NCI-H2081 treated with DMSO at 0.1 percent for 48 hours (cell line): ENCODE measurements at regions not wholly inside any gene's neighbourhood (a gene's known extent, or its start where the extent isn't known, plus 50 kb on each side); places are given as distances from the start of the nearest gene placed in this dataset.
"Not testable (repeated sequence)": the region's sequence is repeated elsewhere in the genome, so short reads cannot be mapped to it uniquely, and the experiment has no call there.

Source experiments
- DNase-seq: peaks from one replicate; lab custom pipeline; 2025; lab: John Stamatoyannopoulos, UW

DNA sequence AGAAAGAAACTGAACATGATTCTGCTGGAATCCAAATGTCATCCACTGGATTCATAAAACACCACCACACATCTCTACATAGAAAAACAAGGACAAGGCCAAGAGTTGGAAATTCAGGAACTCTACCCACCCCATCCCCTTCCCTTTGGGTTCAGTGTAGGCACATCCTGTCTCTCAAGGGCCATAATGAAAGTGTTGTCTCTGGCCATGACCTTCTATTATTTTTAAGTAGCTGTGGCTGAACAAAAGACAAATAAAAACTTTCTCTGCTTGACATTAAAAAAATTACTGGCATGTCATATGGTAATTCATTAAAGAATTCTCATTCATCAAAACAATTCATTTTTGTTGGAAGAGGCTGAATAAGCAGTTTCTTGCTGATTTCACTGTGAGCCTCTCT, 54.9 kb upstream of the ZBTB18 start:
- no peak for DNase-seq

DNA sequence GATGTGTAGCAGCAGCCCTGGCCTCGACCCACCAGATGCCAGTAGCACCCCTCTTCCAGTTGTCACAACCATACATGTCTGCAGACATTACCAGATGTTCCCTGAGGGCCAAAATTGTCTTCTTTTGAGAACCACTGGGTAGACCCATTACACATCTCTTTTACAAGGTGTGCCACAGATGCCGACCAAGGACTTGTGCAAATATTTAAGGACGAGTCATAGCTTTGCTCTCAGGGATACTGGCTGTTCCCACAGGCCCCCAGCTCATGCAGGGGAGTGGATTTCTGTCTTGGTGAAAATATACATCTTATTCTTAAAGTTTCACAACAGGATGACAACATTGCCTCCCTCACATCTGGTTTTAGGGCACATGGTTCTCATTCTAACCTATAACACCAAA, 59.4 kb upstream of the ZBTB18 start:
- DNase-seq: no peak

DNA sequence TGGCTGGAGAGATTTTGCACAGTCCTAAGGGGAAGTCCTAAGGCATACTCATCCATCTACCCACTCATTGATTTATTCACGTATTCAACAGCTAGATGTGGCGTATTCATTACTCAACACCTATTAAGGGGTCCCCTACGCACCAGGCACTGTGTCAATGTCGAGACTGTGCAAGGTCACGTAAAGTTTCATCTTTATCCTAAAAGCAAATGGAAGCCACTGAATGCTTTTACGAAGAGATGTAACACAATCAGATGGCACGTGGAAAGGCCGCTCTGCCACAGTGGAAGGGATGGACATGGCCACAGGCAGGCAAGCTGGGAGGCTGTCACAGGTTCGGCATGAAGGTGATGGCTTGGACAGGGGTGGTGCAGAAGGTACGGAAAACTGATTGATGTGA, 66.3 kb upstream of the ZBTB18 start:
- DNase-seq: no peak

DNA sequence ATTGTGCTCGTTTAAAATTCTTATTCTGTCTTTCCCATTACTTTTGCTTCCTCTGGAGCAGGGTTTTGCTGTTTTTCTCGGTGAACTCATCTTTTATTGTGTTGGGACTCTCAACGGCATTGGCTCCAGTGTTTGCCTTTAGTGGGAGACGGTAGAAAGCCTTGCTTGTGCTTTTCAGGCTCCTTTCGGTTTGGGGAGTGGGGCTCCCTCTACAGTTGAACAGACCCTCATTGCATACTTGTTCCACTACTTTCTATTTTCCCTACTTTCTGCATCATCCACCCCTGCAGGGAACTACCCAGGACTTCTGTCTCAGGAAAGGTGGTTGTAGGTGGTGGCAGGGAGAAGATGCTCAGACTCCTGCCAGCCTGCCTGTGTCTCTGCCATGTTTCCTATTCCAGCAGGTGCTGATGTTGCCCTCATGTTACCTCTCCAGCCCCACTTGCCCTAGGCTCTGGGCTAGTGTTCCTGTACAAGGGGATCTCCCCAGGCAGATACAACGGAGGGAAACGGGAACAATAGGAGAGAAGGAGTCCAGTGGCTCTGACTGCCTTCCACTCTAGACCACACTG, 68.5 kb upstream of the ZBTB18 start:
- no peak for DNase-seq

DNA sequence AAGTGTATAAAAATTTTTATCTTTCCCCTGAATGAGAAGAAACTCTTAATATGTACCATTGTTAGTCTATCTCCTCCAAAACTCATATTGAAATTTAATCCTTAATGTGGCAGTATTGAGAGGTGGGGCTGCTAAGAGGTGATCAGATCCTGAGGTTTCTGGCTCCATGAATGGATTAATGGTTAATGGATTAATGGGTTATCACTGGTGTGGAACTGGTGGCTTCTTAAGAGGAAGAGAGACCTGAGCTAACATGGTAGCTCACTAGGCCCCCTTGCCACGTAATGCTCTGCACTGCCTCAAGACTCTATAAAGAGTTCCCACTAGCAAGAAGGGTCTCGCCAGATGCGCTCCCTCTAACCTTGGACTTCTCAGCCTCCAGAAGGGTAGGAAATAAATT, 70.6 kb upstream of the ZBTB18 start:
- no peak for DNase-seq

DNA sequence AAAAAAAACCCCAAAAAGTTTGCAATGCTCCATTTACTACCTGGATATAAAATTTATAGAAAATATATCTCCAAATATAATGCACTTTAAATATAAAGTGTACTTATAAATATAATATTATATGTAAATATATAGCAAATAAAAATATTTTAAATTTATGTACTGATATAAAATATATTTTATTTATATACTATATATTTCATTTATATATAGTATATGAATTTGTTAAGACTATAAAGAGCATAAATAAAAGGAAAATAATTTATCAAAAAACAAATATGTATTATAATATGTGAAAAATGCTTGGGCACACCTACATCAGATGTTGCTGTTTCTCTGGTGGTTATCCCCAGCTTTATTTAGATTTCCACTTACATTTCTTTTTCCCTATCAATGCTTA, 71.0 kb upstream of the ZBTB18 start:
- DNase-seq: no peak

DNA sequence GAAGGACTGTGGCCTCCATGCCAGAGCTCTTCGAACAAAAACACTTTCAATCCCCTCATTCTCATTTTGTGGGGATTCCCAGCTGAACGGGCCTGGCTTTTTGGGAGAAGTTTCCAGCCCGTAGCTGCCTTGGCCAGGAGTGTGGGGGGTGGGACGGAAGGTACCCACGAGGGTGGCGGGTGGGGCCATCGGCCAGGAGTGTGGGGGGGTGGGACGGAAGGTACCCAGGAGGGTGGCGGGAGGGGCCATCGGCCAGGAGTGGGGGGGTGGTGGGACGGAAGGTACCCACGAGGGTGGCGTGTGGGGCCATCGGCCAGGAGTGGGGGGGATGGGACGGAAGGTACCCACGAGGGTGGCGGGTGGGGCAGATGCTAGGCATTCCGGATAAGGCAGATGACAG, 71.7 kb upstream of the ZBTB18 start:
- DNase-seq: no peak

DNA sequence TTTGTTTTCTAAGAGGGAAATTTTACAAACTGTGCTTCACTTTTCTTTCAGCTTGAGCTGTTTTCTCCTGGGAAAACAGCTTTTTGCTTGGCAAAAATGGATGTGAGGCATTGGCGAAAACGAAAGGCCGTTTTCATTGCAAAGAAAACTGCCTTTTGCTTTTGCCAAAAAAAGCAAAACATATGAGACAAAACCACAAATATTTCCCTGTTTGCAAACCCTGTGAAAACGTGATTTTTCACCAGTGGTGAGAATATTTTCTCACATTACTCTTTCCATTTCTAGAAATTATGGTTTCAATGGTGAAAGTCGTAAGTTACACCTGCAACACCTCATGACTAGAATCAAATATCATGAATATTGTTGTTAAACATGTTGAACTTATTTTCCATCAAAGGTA, 74.0 kb upstream of the ZBTB18 start:
- no peak for DNase-seq

DNA sequence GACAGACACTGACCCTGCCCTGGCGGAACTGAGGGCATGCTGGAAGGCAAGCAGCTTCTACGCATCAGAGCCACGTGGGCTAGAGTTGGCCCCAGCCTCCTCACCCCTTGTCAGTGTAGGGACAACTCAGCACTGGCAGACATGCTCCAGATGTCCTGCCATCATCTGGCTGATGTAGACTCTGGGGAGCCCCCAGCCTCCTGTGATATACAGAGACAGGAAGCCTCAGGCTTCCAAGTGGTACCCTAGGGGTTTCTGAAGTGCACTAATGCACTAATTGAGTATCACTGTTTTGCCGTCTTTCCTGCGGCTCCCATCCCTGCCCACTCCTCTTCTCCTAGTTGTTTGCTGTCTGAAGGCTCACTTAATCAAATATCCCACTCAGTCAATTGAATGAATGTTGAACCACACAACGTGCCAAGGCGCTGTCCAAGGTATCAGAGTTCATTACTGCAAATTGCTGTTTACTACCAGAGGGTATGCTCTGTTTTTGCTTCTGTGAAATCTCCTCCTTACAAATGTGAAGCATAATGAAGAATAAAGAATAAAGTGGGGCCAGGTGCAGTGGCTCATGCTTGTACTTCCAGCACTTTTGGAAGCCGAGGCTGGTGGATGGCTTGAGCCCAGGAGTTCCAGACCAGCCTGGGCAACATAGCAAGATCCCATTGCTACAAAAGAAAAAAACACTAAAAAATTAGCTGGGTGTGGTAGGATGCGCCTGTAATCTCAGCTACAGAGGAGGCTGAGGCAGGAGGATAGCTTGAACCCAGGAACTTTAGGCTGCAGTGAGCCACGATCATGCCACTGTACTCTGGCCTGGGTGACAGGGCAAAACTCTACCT, 76.4 kb upstream of the ZBTB18 start:
- no peak for DNase-seq

DNA sequence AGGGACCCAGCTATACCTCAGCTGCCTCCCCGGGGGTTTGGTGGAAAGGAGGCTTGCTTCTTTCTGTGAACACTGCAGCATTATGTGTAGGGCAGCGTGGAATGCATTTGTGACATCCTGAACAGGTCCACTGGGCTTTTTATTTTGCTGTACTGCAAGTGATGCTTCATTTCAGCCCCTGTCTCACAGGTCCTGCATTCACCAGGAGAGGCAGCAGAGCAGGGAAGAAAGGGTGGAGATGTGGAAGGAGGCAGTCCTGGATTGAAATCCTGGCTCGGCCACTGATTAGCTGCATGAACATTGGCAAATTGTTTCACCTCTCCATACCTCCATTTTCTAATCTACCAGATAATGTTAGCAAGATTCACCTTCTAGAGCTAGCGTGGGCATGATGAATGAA, 77.9 kb upstream of the ZBTB18 start:
- no peak for DNase-seq

DNA sequence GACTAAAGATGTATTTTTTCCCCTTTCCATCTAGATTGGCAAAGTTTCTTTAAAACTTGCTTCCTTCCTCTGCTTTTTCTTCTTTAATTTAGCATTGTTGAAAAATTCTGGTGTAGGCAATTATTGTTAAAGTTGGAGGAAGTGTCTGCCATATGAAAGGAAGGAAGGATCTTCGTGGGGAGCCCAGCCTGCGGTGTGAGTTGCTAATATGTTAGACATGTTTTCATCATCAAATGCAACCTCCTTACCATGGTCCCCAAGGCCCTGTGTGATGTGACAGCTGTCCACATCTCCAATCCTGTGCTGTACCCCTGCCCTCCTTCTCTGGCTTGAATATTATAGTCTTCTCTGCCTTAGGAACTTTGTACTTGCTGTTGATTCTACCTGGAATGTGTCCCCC, 81.0 kb upstream of the ZBTB18 start:
- DNase-seq: no peak

DNA sequence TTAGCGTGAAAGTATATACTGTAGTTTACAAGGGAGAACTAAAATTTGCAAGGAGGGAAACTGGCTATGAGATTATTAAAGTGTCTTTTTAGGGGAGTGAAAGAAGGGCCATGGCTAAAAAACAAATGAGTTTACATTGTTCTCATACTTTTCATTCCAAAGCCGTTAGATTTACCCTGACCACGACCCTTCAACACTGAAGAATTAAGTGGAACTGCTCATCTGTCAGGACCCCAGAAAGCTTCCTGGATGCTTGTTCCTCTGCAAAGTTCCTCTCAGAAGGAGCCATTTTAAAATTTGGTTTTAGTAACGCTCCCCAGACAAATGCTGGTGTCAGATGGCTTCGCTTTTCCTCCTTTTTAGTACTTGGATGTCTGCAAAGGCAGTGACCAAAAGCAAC, 82.7 kb upstream of the ZBTB18 start:
- DNase-seq: no peak

DNA sequence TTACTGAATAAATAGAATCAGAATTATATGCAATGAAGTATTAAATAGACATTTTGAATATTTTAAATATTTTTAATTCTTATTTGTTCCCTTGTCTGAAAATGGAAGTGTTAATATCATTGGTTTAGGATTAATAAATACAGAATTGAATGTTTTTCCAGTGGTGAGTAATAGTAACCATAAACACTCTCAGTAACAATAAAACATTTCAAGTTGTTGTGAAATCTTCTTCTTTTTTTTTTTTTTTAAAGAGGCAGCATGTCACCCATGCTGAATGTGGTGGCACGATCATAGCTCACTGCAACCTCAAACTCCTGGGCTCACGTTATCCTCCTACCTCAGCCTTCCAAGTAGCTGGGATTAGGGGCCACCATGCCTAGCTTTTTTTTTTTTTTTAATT, 86.2 kb upstream of the ZBTB18 start:
- DNase-seq: no peak

DNA sequence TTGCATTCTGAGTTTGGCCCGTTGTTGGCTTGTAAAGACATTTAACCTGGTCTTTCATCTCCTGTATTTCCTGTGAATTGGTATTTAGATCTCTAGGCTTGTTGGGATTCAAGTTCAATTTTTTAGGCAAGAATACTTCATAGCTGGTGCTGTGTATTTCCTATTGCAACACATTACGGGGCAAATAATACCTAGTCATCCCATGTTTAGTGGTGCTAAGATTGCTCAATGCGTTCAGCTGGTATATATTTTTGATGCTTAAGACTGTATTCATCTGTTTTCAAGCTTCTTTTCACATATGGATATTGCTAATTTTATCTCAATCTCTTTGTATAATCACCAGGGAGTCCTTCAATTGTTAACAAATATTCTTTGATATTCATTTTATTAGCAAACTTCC, 87.5 kb upstream of the ZBTB18 start:
- DNase-seq: no peak

DNA sequence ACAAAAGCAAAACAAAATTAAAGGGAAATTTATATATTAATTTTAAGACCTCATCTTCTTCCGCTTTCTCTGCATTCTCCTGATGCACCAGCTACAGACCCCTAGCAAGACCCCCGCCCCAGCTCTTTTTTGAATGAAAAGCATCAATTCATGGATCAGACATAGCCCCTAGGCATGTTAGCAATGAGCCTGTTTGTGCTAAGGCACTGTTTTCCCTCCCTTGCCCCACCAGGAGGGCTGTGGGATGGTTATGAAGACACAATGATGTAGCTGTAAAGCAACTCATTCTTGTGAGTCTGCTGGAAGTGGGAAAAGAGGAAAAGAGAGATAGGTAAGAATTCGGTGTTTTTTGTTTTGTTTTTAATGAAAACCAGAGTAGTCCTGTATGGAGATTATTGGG, 88.5 kb upstream of the ZBTB18 start:
- DNase-seq: no peak

DNA sequence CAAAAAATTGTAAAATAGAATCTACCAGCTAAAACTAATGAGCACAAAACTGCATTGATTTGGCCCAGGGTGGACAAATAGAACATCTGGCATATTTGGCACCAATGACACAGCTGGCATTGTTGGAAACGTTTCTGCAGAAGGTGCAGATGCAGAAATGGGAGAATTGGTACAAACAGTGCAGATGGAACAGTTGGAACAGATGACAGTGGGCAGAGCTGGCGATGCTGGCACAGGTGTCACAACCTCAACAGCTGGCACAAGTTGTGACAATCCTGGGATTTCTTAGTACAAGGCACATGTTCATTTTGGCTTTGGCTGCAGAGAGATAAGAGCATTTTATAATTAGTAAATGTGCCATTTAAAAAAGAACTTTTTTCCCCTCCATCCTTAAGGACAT, 91.1 kb upstream of the ZBTB18 start:
- DNase-seq: no peak

DNA sequence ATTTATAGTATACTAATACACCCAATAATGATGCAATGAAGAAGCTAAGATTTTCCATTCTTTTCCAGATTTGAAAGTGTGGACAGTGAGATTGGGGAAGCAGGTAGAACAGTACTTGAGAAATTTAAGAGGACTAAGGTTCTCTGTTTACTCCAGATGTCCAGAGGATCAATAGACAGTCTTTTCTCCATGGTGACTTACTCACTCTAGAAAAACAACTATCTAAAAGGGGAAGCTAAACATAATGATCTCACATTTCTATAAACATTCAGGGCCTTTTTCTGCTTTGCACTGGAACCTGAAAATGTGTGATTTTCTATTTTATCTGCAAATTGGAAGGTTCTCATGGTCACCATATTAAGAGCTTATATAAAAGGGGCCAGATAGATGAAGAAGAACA, 93.9 kb upstream of the ZBTB18 start:
- no peak for DNase-seq

DNA sequence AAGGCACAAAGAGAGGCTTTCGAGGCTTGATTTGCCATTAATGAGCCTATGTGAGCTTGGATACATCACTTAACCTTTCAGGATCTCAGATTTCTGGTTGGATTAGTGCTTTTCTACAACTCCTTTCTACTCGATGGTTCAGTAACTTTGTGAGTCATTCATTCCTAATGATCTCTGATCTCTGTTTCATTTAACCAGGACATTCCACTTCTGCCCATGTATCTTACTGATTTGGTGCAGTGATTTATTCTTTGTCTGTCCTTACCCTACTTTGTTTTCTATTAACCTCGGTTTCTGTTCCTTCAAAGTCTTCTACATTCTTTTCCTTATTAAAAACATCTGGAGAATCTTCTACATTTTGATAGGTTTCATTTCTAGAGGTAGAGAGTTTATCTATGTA, 94.6 kb upstream of the ZBTB18 start:
- DNase-seq: no peak

DNA sequence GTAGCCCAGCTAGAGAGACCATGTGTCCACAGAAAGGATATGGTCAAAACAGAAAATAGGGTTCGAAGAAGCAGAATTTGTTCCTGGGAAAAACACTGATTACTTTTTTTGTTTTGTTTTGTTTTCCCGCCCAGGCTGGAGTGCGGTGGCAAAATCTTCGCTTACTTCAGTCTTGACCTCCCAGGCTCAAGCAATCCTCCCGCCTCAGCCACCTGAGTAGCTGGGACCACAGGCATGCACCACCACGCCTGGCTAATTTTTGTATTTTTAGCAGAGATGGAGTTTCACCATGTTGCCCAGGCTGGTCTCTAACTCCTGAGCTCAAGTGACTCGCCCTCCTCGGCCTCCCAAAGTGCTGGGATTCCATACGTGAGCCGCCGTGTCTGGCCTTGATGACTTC, 99.9 kb upstream of the ZBTB18 start:
- not testable (repeated sequence) for DNase-seq

DNA sequence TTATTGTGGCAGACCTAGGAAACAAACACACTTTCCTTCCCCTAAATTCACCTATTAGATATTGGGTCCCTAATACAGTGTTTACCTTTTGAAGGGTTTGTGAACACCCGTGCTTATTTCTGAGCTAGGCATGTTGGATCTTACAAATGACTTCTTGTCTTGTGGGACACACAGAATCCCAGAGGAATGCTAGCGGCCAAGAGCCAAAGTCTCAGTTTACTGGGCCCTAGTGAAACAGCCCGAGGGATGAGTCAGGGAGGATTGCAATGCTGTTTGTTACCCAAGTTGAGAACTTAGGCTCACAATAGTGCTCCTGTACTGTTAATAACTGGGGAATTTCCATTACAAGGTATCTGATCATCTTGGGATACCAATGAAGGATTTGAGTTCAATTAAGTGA, 100.1 kb upstream of the AKT3 start:
- DNase-seq: no peak

DNA sequence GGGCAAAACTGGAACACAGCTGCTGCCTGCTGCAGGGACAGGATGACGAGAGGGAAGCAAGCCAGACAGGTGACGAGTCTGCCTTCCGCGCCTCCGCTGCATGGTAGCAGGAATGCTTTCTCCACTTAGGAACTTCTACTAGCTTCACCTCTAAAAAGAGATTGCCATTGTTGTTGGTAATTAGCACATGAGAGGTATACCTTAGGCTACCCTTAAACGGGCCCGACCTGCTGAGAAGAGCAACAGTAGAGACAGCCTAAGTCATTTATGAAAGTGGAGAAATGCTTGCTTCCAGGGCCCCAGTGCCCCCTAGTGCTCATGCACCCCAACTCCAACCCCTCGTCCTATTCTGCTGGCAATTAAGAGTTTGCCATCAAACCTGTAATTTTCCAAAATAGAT, 96.9 kb upstream of the AKT3 start:
- no peak for DNase-seq

DNA sequence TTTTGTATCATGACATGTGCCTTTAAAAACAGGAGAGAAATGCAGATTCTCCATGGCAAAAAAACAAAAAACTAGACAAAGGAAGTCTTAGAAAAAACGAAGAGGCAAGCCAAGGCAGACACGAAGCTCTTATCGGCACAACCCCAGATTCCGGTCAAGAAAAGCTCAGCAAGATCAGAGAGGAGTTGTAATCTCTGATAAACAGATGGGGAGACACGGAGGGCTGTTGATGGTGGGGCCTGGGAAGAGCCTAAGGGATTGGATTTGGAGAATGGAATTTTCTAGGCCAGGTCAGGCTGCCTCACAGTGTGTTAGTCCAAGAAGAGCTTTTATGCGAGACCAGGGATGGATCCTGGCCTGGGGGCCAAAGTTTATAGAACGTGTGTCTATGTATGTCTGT, 96.2 kb upstream of the AKT3 start:
- no peak for DNase-seq

DNA sequence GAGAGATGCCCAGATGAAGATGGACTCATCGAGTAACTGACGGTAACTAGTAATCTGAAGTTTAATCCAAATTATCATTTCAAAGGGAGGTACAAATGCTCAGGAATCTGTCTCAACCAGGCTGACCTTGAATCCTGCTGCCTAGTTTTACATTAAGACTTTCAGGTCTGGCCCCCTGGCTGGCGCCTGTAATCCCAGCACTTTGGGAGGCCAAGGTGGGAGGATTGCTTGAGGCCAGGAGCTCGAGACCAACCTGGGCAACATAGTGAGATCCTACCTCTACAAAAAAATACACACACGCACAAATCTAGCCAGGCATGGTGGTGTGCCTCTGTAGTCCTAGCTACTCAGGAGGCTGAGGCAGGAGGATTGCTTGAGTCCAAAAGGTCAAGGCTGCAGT, 95.7 kb upstream of the AKT3 start:
- DNase-seq: no peak
